HepG2 (cell line): ENCODE measurements at regions not wholly inside any gene's neighbourhood (a gene's known extent, or its start where the extent isn't known, plus 50 kb on each side); places are given as distances from the start of the nearest gene placed in this dataset.
"Not testable (repeated sequence)": the region's sequence is repeated elsewhere in the genome, so short reads cannot be mapped to it uniquely, and the experiment has no call there.

Experiments used
- ATAC-seq: fragments of 200-7000 bp; cut with Tn5 transposase; 3 replicates; pipeline ENCODE4 v1.9.1; 2020; ENCODE audit warnings: mild to moderate bottlenecking, moderate library complexity
- BruUV-seq: library from RNA; stranded (reverse); fragments of 400-500 nt; replicated peaks from 2 replicates; lab custom pipeline; 2021; lab: Mats Ljungman, UMichigan
- CTCF ChIA-PET: fragments of 300-600 bp; formaldehyde crosslinking; extraction: SDS; loops from one replicate; lab custom pipeline; 2021; ENCODE audit warnings: low total read pairs, inconsistent platforms, low intra/inter-chr PET ratio; lab: Yijun Ruan, JAX
- POLR2A ChIA-PET: fragments of 350-600 bp; sonication (Branson Sonifier 250); formaldehyde crosslinking; loops from one replicate; lab custom pipeline; 2020; ENCODE audit warnings: antibody characterized with exemption, inconsistent platforms; lab: Yijun Ruan, JAX
- DNase-seq: peaks from one replicate; pipeline ENCODE4 v3.0.0-alpha.2; 2015; ENCODE audit warnings: low spot score
- FAIRE-seq: peaks from 3 replicates; lab custom pipeline; 2011; peaks lifted over from hg19 to GRCh38; lab: Jason Lieb, UNC
- H2AFZ ChIP-seq: one replicate; pipeline ENCODE4 v1.6.1; 2011; ENCODE audit warnings: low read length, inconsistent platforms
- H3K27ac ChIP-seq: fragments of 300-600 bp; 3 replicates; pipeline ENCODE4 v1.8.0; 2011; ENCODE audit warnings: mixed run types, mild to moderate bottlenecking, mixed read lengths, low read length, inconsistent platforms; ENCODE audit not compliant: insufficient read depth; ENCODE audit errors: extremely low read length
- H3K27me3 ChIP-seq, 2 experiments: fragments of 200-600 bp in 1 of 2; 2 replicates in 1 of 2; 3 replicates in 1 of 2; pipeline versions ENCODE4 v1.6.0 to v1.8.0; 2011; ENCODE audit warnings: low read length in 2 of 2, mild to moderate bottlenecking in 2 of 2, moderate library complexity in 2 of 2, inconsistent platforms in 1 of 2; ENCODE audit not compliant: insufficient read depth in 2 of 2, control insufficient read depth in 1 of 2
- H3K36me3 ChIP-seq, 2 experiments: fragments of 200-600 bp in 1 of 2; replicated peaks in 1 of 2; 2 replicates in 1 of 2; 3 replicates in 1 of 2; pipeline versions ENCODE4 v1.5.1 to v1.8.0; 2011; ENCODE audit warnings: low read length in 2 of 2, inconsistent platforms in 1 of 2; ENCODE audit not compliant: insufficient read depth in 2 of 2, control insufficient read depth in 1 of 2
- H3K4me1 ChIP-seq: 2 replicates; pipeline ENCODE4 v1.5.1; 2012; ENCODE audit warnings: low read length, inconsistent platforms; ENCODE audit not compliant: insufficient read depth
- H3K4me2 ChIP-seq: 2 replicates; pipeline ENCODE4 v1.6.0; 2011; ENCODE audit warnings: low read depth, low read length, inconsistent platforms
- H3K4me3 ChIP-seq, 3 experiments: fragments of 200-600 bp in 1 of 3; sonication (generic), shearing (Covaris generic) in 1 of 3; replicated peaks in 1 of 3; 2 replicates each; pipeline ENCODE4 v1.5.1; 2011 to 2016; ENCODE audit warnings: low read length in 3 of 3, inconsistent platforms in 2 of 3, low read depth in 2 of 3, mild to moderate bottlenecking in 2 of 3, control low read depth in 1 of 3, mixed read lengths in 1 of 3; ENCODE audit not compliant: insufficient read depth in 1 of 3
- H3K79me2 ChIP-seq: one replicate; pipeline ENCODE4 v1.6.1; 2011; ENCODE audit warnings: low read length, inconsistent platforms; ENCODE audit not compliant: insufficient read depth
- H3K9ac ChIP-seq: 2 replicates; pipeline ENCODE4 v1.6.0; 2011; ENCODE audit warnings: mild to moderate bottlenecking, low read depth, low read length, inconsistent platforms; ENCODE audit not compliant: insufficient read depth
- H3K9me3 ChIP-seq: 2 replicates; pipeline ENCODE4 v1.5.1; 2012; ENCODE audit warnings: mild to moderate bottlenecking, low read length
- H4K20me1 ChIP-seq: 2 replicates; pipeline ENCODE4 v1.6.0; 2011; ENCODE audit warnings: inconsistent platforms, mild to moderate bottlenecking, low read length, moderate library complexity; ENCODE audit not compliant: insufficient read depth
- ATF1 ChIP-seq: IDR thresholded peaks from 2 replicates; pipeline ENCODE4 v1.6.1; 2016; ENCODE audit warnings: mild to moderate bottlenecking, control low read depth
- ATM ChIP-seq: fragments of 450-650 bp; IDR thresholded peaks from 2 replicates; pipeline ENCODE4 v1.7.1; 2017; ENCODE audit warnings: mild to moderate bottlenecking, borderline replicate concordance
- BORCS8-MEF2B ChIP-seq: sonication (generic); formaldehyde crosslinking; IDR thresholded peaks from 2 replicates; pipeline ENCODE4 v1.8.0; 2022; ENCODE audit warnings: mild to moderate bottlenecking, missing genetic modification reagents
- DRAP1 ChIP-seq: IDR thresholded peaks from 2 replicates; pipeline ENCODE4 v1.6.1; 2016; ENCODE audit warnings: missing genetic modification reagents, missing compliant biosample characterization
- IRF2 ChIP-seq: IDR thresholded peaks from 2 replicates; pipeline ENCODE4 v1.6.1; 2018; ENCODE audit warnings: missing genetic modification reagents, missing compliant biosample characterization
- KDM5B ChIP-seq: sonication (generic); formaldehyde crosslinking; IDR thresholded peaks from 2 replicates; pipeline ENCODE4 v1.4.0; 2020; ENCODE audit warnings: missing genetic modification reagents, mild to moderate bottlenecking, borderline replicate concordance
- KLF15 ChIP-seq: sonication (generic); formaldehyde crosslinking; IDR thresholded peaks from 2 replicates; pipeline ENCODE4 v1.8.1; 2023; ENCODE audit warnings: borderline replicate concordance, mild to moderate bottlenecking, inconsistent platforms, missing genetic modification reagents, mixed read lengths
- KMT2B ChIP-seq: IDR thresholded peaks from 2 replicates; pipeline ENCODE4 v1.6.1; 2016; ENCODE audit warnings: missing genetic modification reagents, missing compliant biosample characterization
- NCOA1 ChIP-seq: sonication (generic); formaldehyde crosslinking; IDR thresholded peaks from 2 replicates; pipeline ENCODE4 v1.9.0; 2021; ENCODE audit warnings: missing genetic modification reagents
- TCF7 ChIP-seq: sonication (generic); IDR thresholded peaks from 2 replicates; pipeline ENCODE4 v1.6.1; 2016; ENCODE audit warnings: antibody characterized with exemption, low read depth
- THAP11 ChIP-seq: IDR thresholded peaks from 2 replicates; pipeline ENCODE4 v1.6.1; 2016; ENCODE audit warnings: missing biosample characterization, missing genetic modification reagents
- THYN1 ChIP-seq: sonication (generic); formaldehyde crosslinking; IDR thresholded peaks from 2 replicates; pipeline ENCODE4 v1.8.1; 2023; ENCODE audit warnings: low read depth, mild to moderate bottlenecking, moderate library complexity, missing genetic modification reagents, borderline replicate concordance
- ZBTB3 ChIP-seq: sonication (generic); formaldehyde crosslinking; IDR thresholded peaks from 2 replicates; pipeline ENCODE4 v1.4.0; 2020; ENCODE audit warnings: low read depth, mild to moderate bottlenecking, moderate library complexity, missing genetic modification reagents, borderline replicate concordance
- ZFP1 ChIP-seq: IDR thresholded peaks from 2 replicates; pipeline ENCODE4 v1.6.1; 2016
- ZNF501 ChIP-seq: sonication (generic); formaldehyde crosslinking; IDR thresholded peaks from 2 replicates; pipeline ENCODE4 v1.5.1; 2020; ENCODE audit warnings: mild to moderate bottlenecking, moderate library complexity, missing genetic modification reagents
- ZNF543 ChIP-seq: sonication (generic); formaldehyde crosslinking; IDR thresholded peaks from 2 replicates; pipeline ENCODE4 v1.4.0; 2020; ENCODE audit warnings: mild to moderate bottlenecking, missing genetic modification reagents
- ZNF75D ChIP-seq: sonication (generic); formaldehyde crosslinking; IDR thresholded peaks from 2 replicates; pipeline ENCODE4 v1.8.1; 2023; ENCODE audit warnings: missing genetic modification reagents, mild to moderate bottlenecking, borderline replicate concordance
- WGBS: methylation state at CpG from one replicate; pipeline ENCODE4 v1.1.6; 2017; ENCODE audit warnings: low lambda C conversion rate; 5-methylcytosine and 5-hydroxymethylcytosine counted together
- in situ Hi-C: cut with HindIII; loops from 2 replicates; pipeline ENCODE4 v1.10.0; 2017; ENCODE audit warnings: low pct_unique_long_range_greater_than_20kb; ENCODE audit not compliant: extremely low pct_ligation_motif_present
- intact Hi-C: fragments of 100-400 bp; cut with micrococcal nuclease; formaldehyde crosslinking; loops from one replicate; pipeline ENCODE4 v1.10.0; 2022; ENCODE audit not compliant: unreplicated experiment

GRCh38 chr12:124697722-124698121, 130.3 kb upstream of the NCOR2 start:
- CTCF ChIA-PET, in situ Hi-C loops: not testable (repeated sequence)

GRCh38 chr12:124696693-124697476, 129.5 kb upstream of the NCOR2 start:
- ATAC-seq (no peak), DNase-seq (no peak), FAIRE-seq (no peak)
- Histone ChIP-seq H2AFZ (no peak overlapping the region), H3K4me2 (no peak overlapping the region), H3K27ac (no peak overlapping the region), H3K4me1 (peaks cover 9% of the 10 kb centered on the region), H3K36me3 (no peaks in the 10 kb centered on the region), H4K20me1 (no peaks in the 10 kb centered on the region), H3K9me3 (no peaks in the 10 kb centered on the region), H3K79me2 (no peaks in the 10 kb centered on the region), H3K27me3 (peaks cover 7 to 60% of the 10 kb centered on the region in 2 experiments), H3K4me3 (no peak overlapping the region), H3K9ac (no peak overlapping the region)
- BruUV-seq = no TSS peak
- CTCF ChIA-PET = no interaction called here
- in situ Hi-C loops (no loop called here), intact Hi-C loops (no loop called here)
- POLR2A ChIA-PET = no interaction called here
- TF ChIP-seq ZFP1 (CRISPR knock-in tag) (no peak), TCF7 (no peak), THAP11 (CRISPR knock-in tag) (no peak), DRAP1 (no peak), NCOA1 (CRISPR knock-in tag) (no peak), ATM (no peak), ZNF75D (no peak), ZBTB3 (CRISPR knock-in tag) (no peak), IRF2 (CRISPR knock-in tag) (no peak), THYN1 (no peak), BORCS8-MEF2B (CRISPR knock-in tag) (no peak), KLF15 (CRISPR knock-in tag) (no peak), KMT2B (no peak), KDM5B (CRISPR knock-in tag) (no peak), ZNF501 (no peak), ZNF543 (CRISPR knock-in tag) (no peak), ATF1 (CRISPR knock-in tag) (no peak)
- WGBS = 44% methylated on average over 3 of the region's 3 CpGs

More at GRCh38 chr12:124697722-124698121, 130.3 kb upstream of the NCOR2 start:
- H3K79me2 ChIP-seq, H3K27ac ChIP-seq, POLR2A ChIA-PET, H3K9ac ChIP-seq, H3K4me3 ChIP-seq, FAIRE-seq, H2AFZ ChIP-seq, H3K36me3 ChIP-seq, intact Hi-C loops, BruUV-seq, H3K4me2 ChIP-seq, ATAC-seq, DNase-seq, H3K9me3 ChIP-seq, H3K4me1 ChIP-seq, H4K20me1 ChIP-seq: not testable (repeated sequence)
- 57% methylated on average over 11 of the region's 11 CpGs for WGBS
- H3K27me3 ChIP-seq = peaks cover 7 to 61% of the 10 kb centered on the region in 2 experiments
